ENCODE measurements at regions not wholly inside any gene's neighbourhood (a gene's known extent, or its start where the extent isn't known, plus 50 kb on each side); places are given as distances from the start of the nearest gene placed in this dataset.

- Histone ChIP-seq H3K27ac (ENCODE audit: low read length) (no peak overlapping the region), H3K79me2 (ENCODE audit: insufficient read depth, low read length) (no peaks in the 10 kb centered on the region)
- TF ChIP-seq EZH2 (IDR thresholded peaks at IDR 0.05; ENCODE audit: borderline replicate concordance, low read depth, low read length, severe bottlenecking) (no peak), CTCF (IDR thresholded peaks at IDR 0.05; ENCODE audit: borderline replicate concordance, extremely low read depth, low read length, poor library complexity, severe bottlenecking) (no peak)
Observed at GRCh38 chr5:120231563-120231962, 232.5 kb upstream of the PRR16 start.

GRCh38 chr5:120236360-120236759, 227.7 kb upstream of the PRR16 start:
- no peak for DNase-seq
- H3K27me3 ChIP-seq (ENCODE audit: insufficient read depth, low read length, poor library complexity), result no peaks in the 10 kb centered on the region
- H2AFZ ChIP-seq (ENCODE audit: low read depth, low read length), result no peak overlapping the region
- H3K27ac ChIP-seq (ENCODE audit: low read length), result no peak overlapping the region
- TF ChIP-seq EZH2 (IDR thresholded peaks at IDR 0.05; ENCODE audit: borderline replicate concordance, low read depth, low read length, severe bottlenecking), result no peak
- TF ChIP-seq CTCF (IDR thresholded peaks at IDR 0.05; ENCODE audit: borderline replicate concordance, extremely low read depth, low read length, poor library complexity, severe bottlenecking), result no peak
- H3K4me2 ChIP-seq (ENCODE audit: insufficient read depth, low read length), result no peak overlapping the region
- H3K4me1 ChIP-seq (ENCODE audit: insufficient read depth, low read length), result no peaks in the 10 kb centered on the region
- ATAC-seq (ENCODE audit: insufficient read depth, low read depth), result no peak
- no peaks in the 10 kb centered on the region for H4K20me1 ChIP-seq (ENCODE audit: insufficient read depth, low read length)
- H3K4me3 ChIP-seq (ENCODE audit: low read depth in 1 of 2, low read length in 2 of 2), result no peak overlapping the region
- no peak overlapping the region for H3K9ac ChIP-seq (ENCODE audit: low read depth, low read length)
- no peaks in the 10 kb centered on the region for H3K79me2 ChIP-seq (ENCODE audit: insufficient read depth, low read length)
- no peaks in the 10 kb centered on the region for H3K9me3 ChIP-seq (ENCODE audit: insufficient read depth, low read length, severe bottlenecking)
- no peaks in the 10 kb centered on the region for H3K36me3 ChIP-seq (ENCODE audit: insufficient read depth, low read length)

More at GRCh38 chr5:120231563-120231962, 232.5 kb upstream of the PRR16 start:
- no peak for ATAC-seq (ENCODE audit: insufficient read depth, low read depth)
- H3K4me3 ChIP-seq (ENCODE audit: low read depth in 1 of 2, low read length in 2 of 2), result no peak overlapping the region
- H3K9ac ChIP-seq (ENCODE audit: low read depth, low read length), result no peak overlapping the region
- DNase-seq, result no peak
- H3K9me3 ChIP-seq (ENCODE audit: insufficient read depth, low read length, severe bottlenecking), result no peaks in the 10 kb centered on the region
- H3K4me1 ChIP-seq (ENCODE audit: insufficient read depth, low read length), result no peaks in the 10 kb centered on the region
- H4K20me1 ChIP-seq (ENCODE audit: insufficient read depth, low read length), result no peaks in the 10 kb centered on the region
- H2AFZ ChIP-seq (ENCODE audit: low read depth, low read length), result no peak overlapping the region
- no peaks in the 10 kb centered on the region for H3K27me3 ChIP-seq (ENCODE audit: insufficient read depth, low read length, poor library complexity)
- no peaks in the 10 kb centered on the region for H3K36me3 ChIP-seq (ENCODE audit: insufficient read depth, low read length)
- H3K4me2 ChIP-seq (ENCODE audit: insufficient read depth, low read length), result no peak overlapping the region

DNA sequence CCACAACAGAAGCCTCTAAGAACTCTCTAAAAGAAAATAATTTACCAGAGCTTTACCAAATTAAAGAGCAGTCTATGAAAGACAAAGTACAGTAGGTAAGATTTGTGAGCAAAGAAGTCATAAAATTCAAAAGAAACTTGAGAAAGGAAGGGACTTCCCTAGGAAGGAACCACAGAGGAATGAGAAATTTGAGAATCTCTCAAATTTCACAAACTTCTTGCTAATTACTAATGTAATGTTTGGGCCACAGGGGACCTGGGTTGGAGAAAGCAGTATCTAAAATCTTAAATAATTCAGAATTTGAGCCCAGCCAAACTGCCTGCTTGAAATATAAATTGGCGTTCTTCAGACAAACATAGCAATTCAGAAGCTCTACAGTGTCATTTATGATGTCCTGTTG, 225.0 kb upstream of the PRR16 start:
- H3K4me1 ChIP-seq (ENCODE audit: insufficient read depth, low read length), result no peaks in the 10 kb centered on the region
- no peaks in the 10 kb centered on the region for H3K79me2 ChIP-seq (ENCODE audit: insufficient read depth, low read length)
- no peak for ATAC-seq (ENCODE audit: insufficient read depth, low read depth)
- H3K9me3 ChIP-seq (ENCODE audit: insufficient read depth, low read length, severe bottlenecking), result no peaks in the 10 kb centered on the region
- H3K4me3 ChIP-seq (ENCODE audit: low read depth in 1 of 2, low read length in 2 of 2), result no peak overlapping the region
- DNase-seq, result no peak
- H3K9ac ChIP-seq (ENCODE audit: low read depth, low read length), result no peak overlapping the region
- no peak overlapping the region for H3K27ac ChIP-seq (ENCODE audit: low read length)
- no peak for TF ChIP-seq EZH2 (IDR thresholded peaks at IDR 0.05; ENCODE audit: borderline replicate concordance, low read depth, low read length, severe bottlenecking)
- TF ChIP-seq CTCF (IDR thresholded peaks at IDR 0.05; ENCODE audit: borderline replicate concordance, extremely low read depth, low read length, poor library complexity, severe bottlenecking), result no peak
- no peak overlapping the region for H2AFZ ChIP-seq (ENCODE audit: low read depth, low read length)
- H3K4me2 ChIP-seq (ENCODE audit: insufficient read depth, low read length), result no peak overlapping the region
- no peaks in the 10 kb centered on the region for H3K27me3 ChIP-seq (ENCODE audit: insufficient read depth, low read length, poor library complexity)
- H3K36me3 ChIP-seq (ENCODE audit: insufficient read depth, low read length), result no peaks in the 10 kb centered on the region
- no peaks in the 10 kb centered on the region for H4K20me1 ChIP-seq (ENCODE audit: insufficient read depth, low read length)

DNA sequence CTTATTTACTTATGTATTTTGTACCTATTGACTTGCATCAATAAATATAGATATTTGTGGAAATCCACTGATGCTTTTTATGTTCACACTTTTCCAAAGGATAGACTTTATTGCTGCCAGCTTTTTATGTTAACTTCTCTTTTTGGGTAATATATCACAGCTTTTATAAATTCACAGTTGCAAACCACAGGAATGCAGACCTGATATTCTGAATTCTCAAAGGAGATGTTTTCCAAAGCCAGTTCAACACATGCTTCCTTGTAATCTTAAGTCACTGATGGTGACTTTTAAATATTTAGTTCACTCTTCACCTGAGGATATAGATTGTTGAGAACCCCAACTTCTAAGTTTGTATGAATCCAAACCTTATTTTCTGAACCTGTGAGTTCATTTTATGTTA, 223.4 kb upstream of the PRR16 start:
- H3K4me2 ChIP-seq (ENCODE audit: insufficient read depth, low read length), result no peak overlapping the region
- no peak overlapping the region for H3K9ac ChIP-seq (ENCODE audit: low read depth, low read length)
- no peak overlapping the region for H2AFZ ChIP-seq (ENCODE audit: low read depth, low read length)
- H4K20me1 ChIP-seq (ENCODE audit: insufficient read depth, low read length), result no peaks in the 10 kb centered on the region
- no peak overlapping the region for H3K4me3 ChIP-seq (ENCODE audit: low read depth in 1 of 2, low read length in 2 of 2)
- H3K9me3 ChIP-seq (ENCODE audit: insufficient read depth, low read length, severe bottlenecking), result no peaks in the 10 kb centered on the region
- H3K27me3 ChIP-seq (ENCODE audit: insufficient read depth, low read length, poor library complexity), result no peaks in the 10 kb centered on the region
- no peak overlapping the region for H3K27ac ChIP-seq (ENCODE audit: low read length)
- H3K4me1 ChIP-seq (ENCODE audit: insufficient read depth, low read length), result no peaks in the 10 kb centered on the region
- no peak for TF ChIP-seq EZH2 (IDR thresholded peaks at IDR 0.05; ENCODE audit: borderline replicate concordance, low read depth, low read length, severe bottlenecking)
- TF ChIP-seq CTCF (IDR thresholded peaks at IDR 0.05; ENCODE audit: borderline replicate concordance, extremely low read depth, low read length, poor library complexity, severe bottlenecking), result no peak
- no peaks in the 10 kb centered on the region for H3K36me3 ChIP-seq (ENCODE audit: insufficient read depth, low read length)
- ATAC-seq (ENCODE audit: insufficient read depth, low read depth), result no peak
- H3K79me2 ChIP-seq (ENCODE audit: insufficient read depth, low read length), result no peaks in the 10 kb centered on the region
- DNase-seq, result no peak
